ENCODE measurements at regions not wholly inside any gene's neighbourhood (a gene's known extent, or its start where the extent isn't known, plus 50 kb on each side); places are given as distances from the start of the nearest gene placed in this dataset.

DNA sequence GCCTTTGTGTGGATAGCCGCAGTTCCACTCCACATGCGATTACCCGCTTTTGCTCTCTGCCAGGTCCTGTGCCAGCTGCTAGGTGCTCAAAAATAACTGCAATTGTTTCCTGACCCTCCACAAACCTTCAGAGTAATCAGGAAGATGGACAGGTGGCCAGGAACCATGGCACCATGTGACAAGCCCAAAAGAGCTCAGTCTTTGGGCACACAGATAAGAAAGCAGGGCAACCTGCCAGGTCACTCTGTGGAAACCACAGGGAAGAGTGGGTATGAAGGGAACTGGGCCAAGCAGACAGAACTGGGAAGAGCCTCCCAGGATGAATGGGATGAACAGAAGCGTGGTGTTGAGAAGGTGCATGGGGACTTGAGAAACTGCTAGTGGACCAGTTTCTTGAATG lies 79.4 kb upstream of the AGAP1 start:
- WGBS, 2 experiments (ENCODE audit: extremely low coverage in 1 of 2, insufficient coverage in 1 of 2, insufficient read length in 1 of 2, insufficient replicate concordance in 2 of 2, low coverage in 1 of 2, low lambda C conversion rate in 2 of 2, missing lambda C conversion rate in 1 of 2): 96% methylated on average over 4 of the region's 4 CpGs; no CpG with 5 or more reads in 1 of the 2 experiments
- Histone ChIP-seq H3K4me1 (replicated peaks in 1 of 4; ENCODE audit: control insufficient read depth in 3 of 4, insufficient read depth in 4 of 4, low read length in 3 of 4) (no peaks in the 10 kb centered on the region), H4K20me1 (replicated peaks in 1 of 2; ENCODE audit: control insufficient read depth in 1 of 2, insufficient read depth in 2 of 2, low read length in 2 of 2) (no peaks in the 10 kb centered on the region), H3K4me3 (ENCODE audit: extremely low read depth in 1 of 4, insufficient read depth in 2 of 4, low read depth in 3 of 4, low read length in 4 of 4) (no peak overlapping the region), H2BK12ac (ENCODE audit: low read depth, low read length) (no peak overlapping the region), H3K18ac (ENCODE audit: extremely low read depth, low read length) (no peak overlapping the region), H3K27ac (ENCODE audit: low read depth, low read length) (no peak overlapping the region), H3K27me3 (replicated peaks in 1 of 4; ENCODE audit: control insufficient read depth in 3 of 4, extremely low read depth in 1 of 4, insufficient read depth in 3 of 4, low read length in 3 of 4) (no peaks in the 10 kb centered on the region), H3K23me2 (ENCODE audit: low read depth, low read length) (no peaks in the 10 kb centered on the region), H3K79me2 (ENCODE audit: control insufficient read depth in 1 of 2, insufficient read depth in 2 of 2, low read length in 2 of 2) (no peaks in the 10 kb centered on the region), H2BK20ac (ENCODE audit: low read length) (no peak overlapping the region), H2BK5ac (ENCODE audit: low read depth, low read length) (no peak overlapping the region), H3K36me3 (ENCODE audit: control insufficient read depth in 2 of 4, insufficient read depth in 4 of 4, low read length in 3 of 4) (no peaks in the 10 kb centered on the region), H3K14ac (ENCODE audit: insufficient read length) (no peak overlapping the region), H4K91ac (replicated peaks; ENCODE audit: insufficient read length, low read length) (no peak overlapping the region), H2BK15ac (ENCODE audit: low read length) (no peak overlapping the region), H3K79me1 (ENCODE audit: low read depth, low read length) (no peaks in the 10 kb centered on the region), H3K4ac (replicated peaks; ENCODE audit: insufficient read length, low read depth, low read length) (no peak overlapping the region), H2AFZ (ENCODE audit: low read length) (no peak overlapping the region), H3K9ac (replicated peaks in 1 of 4; ENCODE audit: extremely low read depth in 1 of 4, low read depth in 3 of 4, low read length in 3 of 4) (no peak overlapping the region), H2AK5ac (ENCODE audit: low read depth, low read length) (no peak overlapping the region), H4K8ac (ENCODE audit: extremely low read depth, insufficient read depth, low read length) (no peak overlapping the region), H3K23ac (ENCODE audit: insufficient read length) (no peak overlapping the region), H2BK120ac (replicated peaks; ENCODE audit: low read depth, low read length) (no peak overlapping the region), H4K5ac (ENCODE audit: insufficient read length, low read depth, low read length) (no peak overlapping the region), H3K56ac (replicated peaks; ENCODE audit: insufficient read length, low read depth, low read length) (no peak overlapping the region), H3K4me2 (ENCODE audit: insufficient read depth in 1 of 2, low read depth in 2 of 2, low read length in 2 of 2) (no peak overlapping the region), H3K9me3 (ENCODE audit: insufficient read depth in 2 of 2, low read depth in 1 of 2, low read length in 1 of 2) (no peaks in the 10 kb centered on the region)
- ChIA-PET POLR2A (ENCODE audit: partially characterized antibody) (no interaction called here), CTCF (ENCODE audit: partially characterized antibody) (no interaction called here)
- no peak for DNase-seq (ENCODE audit: low read depth in 1 of 2, low spot score in 2 of 2)
- no peak for TF ChIP-seq RBBP5 (IDR thresholded peaks at IDR 0.05; ENCODE audit: borderline replicate concordance, low read depth, low read length)
- no peak for FAIRE-seq
